Neuronal stem cell (in vitro differentiated cells): ENCODE measurements at regions not wholly inside any gene's neighbourhood (a gene's known extent, or its start where the extent isn't known, plus 50 kb on each side); places are given as distances from the start of the nearest gene placed in this dataset.

Experiments used
- DNase-seq: peaks from one replicate; pipeline ENCODE4 v3.0.0-alpha.2; 2013; ENCODE audit warnings: low spot score
- H2AFZ ChIP-seq: one replicate; pipeline ENCODE4 v1.6.1; 2013; ENCODE audit warnings: mild to moderate bottlenecking, low read length, inconsistent platforms
- H2AK5ac ChIP-seq: 2 replicates; pipeline ENCODE4 v1.6.1; 2013; ENCODE audit warnings: low read depth, mild to moderate bottlenecking, inconsistent platforms, low read length, moderate library complexity, mixed read lengths
- H2BK120ac ChIP-seq: 2 replicates; pipeline ENCODE4 v1.6.1; 2013; ENCODE audit warnings: low read depth, mild to moderate bottlenecking, inconsistent platforms, low read length, moderate library complexity, mixed read lengths
- H2BK12ac ChIP-seq: one replicate; pipeline ENCODE4 v1.6.1; 2013; ENCODE audit warnings: low read length, inconsistent platforms
- H2BK15ac ChIP-seq: 2 replicates; pipeline ENCODE4 v1.6.1; 2013; ENCODE audit warnings: mild to moderate bottlenecking, low read length, inconsistent platforms, mixed read lengths
- H2BK5ac ChIP-seq: one replicate; pipeline ENCODE4 v1.6.1; 2013; ENCODE audit warnings: inconsistent platforms, mild to moderate bottlenecking, low read length, moderate library complexity
- H3K14ac ChIP-seq: one replicate; pipeline ENCODE4 v1.6.1; 2013; ENCODE audit warnings: low read length, inconsistent platforms
- H3K18ac ChIP-seq: 2 replicates; pipeline ENCODE4 v1.6.1; 2013; ENCODE audit warnings: low read length, inconsistent platforms
- H3K23ac ChIP-seq: 2 replicates; pipeline ENCODE4 v1.6.1; 2013; ENCODE audit warnings: low read depth, mild to moderate bottlenecking, mixed read lengths, low read length, inconsistent platforms; ENCODE audit not compliant: poor library complexity
- H3K27ac ChIP-seq: replicated peaks from 3 replicates; pipeline ENCODE4 v1.5.1; 2013; ENCODE audit warnings: low read length, inconsistent platforms
- H3K27me3 ChIP-seq, 3 experiments: 2 replicates each; pipeline ENCODE4 v1.6.1; 2013; ENCODE audit warnings: low read length in 3 of 3, mild to moderate bottlenecking in 2 of 3, inconsistent platforms in 1 of 3, low read depth in 1 of 3, mixed read lengths in 1 of 3, moderate library complexity in 1 of 3; ENCODE audit not compliant: control insufficient read depth in 3 of 3, insufficient read depth in 3 of 3
- H3K36me3 ChIP-seq, 2 donors: replicated peaks in 1 of 2; 2 replicates each; pipeline ENCODE4 v1.6.1; 2013; ENCODE audit warnings: low read length in 2 of 2; ENCODE audit not compliant: control insufficient read depth in 2 of 2, insufficient read depth in 2 of 2
- H3K4ac ChIP-seq: 2 replicates; pipeline ENCODE4 v1.6.1; 2013; ENCODE audit warnings: inconsistent platforms, mild to moderate bottlenecking, low read length, moderate library complexity
- H3K4me1 ChIP-seq, 2 donors: 1 replicate in 1 of 2; 2 replicates in 1 of 2; pipeline ENCODE4 v1.6.1; 2013; ENCODE audit warnings: low read length in 2 of 2, low read depth in 1 of 2; ENCODE audit not compliant: control insufficient read depth in 2 of 2, insufficient read depth in 1 of 2
- H3K4me2 ChIP-seq: one replicate; pipeline ENCODE4 v1.6.1; 2013; ENCODE audit warnings: mild to moderate bottlenecking, low read length, inconsistent platforms; ENCODE audit not compliant: insufficient read depth, poor library complexity, severe bottlenecking
- H3K4me3 ChIP-seq, 2 donors: 2 replicates each; pipeline ENCODE4 v1.5.1; 2013; ENCODE audit warnings: low read length in 2 of 2, mild to moderate bottlenecking in 2 of 2, inconsistent platforms in 1 of 2, moderate library complexity in 1 of 2
- H3K79me1 ChIP-seq: one replicate; pipeline ENCODE4 v1.6.1; 2013; ENCODE audit warnings: low read depth, mild to moderate bottlenecking, inconsistent platforms, low read length, moderate library complexity
- H3K9ac ChIP-seq: one replicate; pipeline ENCODE4 v1.6.1; 2013; ENCODE audit warnings: mild to moderate bottlenecking, low read depth, low read length, inconsistent platforms; ENCODE audit not compliant: poor library complexity
- H3K9me3 ChIP-seq, 2 donors: replicated peaks in 1 of 2; 2 replicates each; pipeline versions ENCODE3 to v1.6.1; 2013; ENCODE audit warnings: low read length in 2 of 2, mild to moderate bottlenecking in 2 of 2, inconsistent platforms in 1 of 2, low read depth in 1 of 2, mixed read lengths in 1 of 2, moderate library complexity in 1 of 2; ENCODE audit not compliant: control insufficient read depth in 2 of 2, insufficient read depth in 1 of 2
- H4K8ac ChIP-seq: one replicate; pipeline ENCODE4 v1.6.1; 2013; ENCODE audit warnings: low read depth, mild to moderate bottlenecking, inconsistent platforms, low read length, moderate library complexity
- H4K91ac ChIP-seq: one replicate; pipeline ENCODE4 v1.6.1; 2013; ENCODE audit warnings: low read length, low read depth, mild to moderate bottlenecking, inconsistent platforms; ENCODE audit not compliant: poor library complexity
- WGBS, 2 donors: extraction: QIAGEN DNeasy Blood & Tissue Kit; methylation state at CpG; one replicate each; pipeline ENCODE4 v1.1.7; 2013; ENCODE audit warnings: missing lambda C conversion rate in 2 of 2, mixed read lengths in 1 of 2; ENCODE audit not compliant: insufficient read length in 2 of 2, insufficient replicate concordance in 1 of 2; ENCODE audit errors: extremely low coverage in 2 of 2; 5-methylcytosine and 5-hydroxymethylcytosine counted together

GRCh38 chr1:163796394-163796821, 474.7 kb downstream of the NUF2 start:
- Histone ChIP-seq H3K9ac (no peak overlapping the region), H2BK12ac (no peak overlapping the region), H3K14ac (no peak overlapping the region), H3K18ac (no peak overlapping the region), H2BK5ac (no peak overlapping the region), H3K79me1 (no peaks in the 10 kb centered on the region), H3K36me3 (no peaks in the 10 kb centered on the region), H3K4ac (no peak overlapping the region), H3K9me3 (no peaks in the 10 kb centered on the region), H3K4me3 (no peak overlapping the region), H3K4me2 (no peak overlapping the region), H3K27ac (no peak overlapping the region), H2BK15ac (no peak overlapping the region), H3K23ac (no peak overlapping the region), H2AK5ac (no peak overlapping the region), H2AFZ (no peak overlapping the region), H2BK120ac (no peak overlapping the region), H3K27me3 (peaks cover 0 to 3% (median 0%) of the 10 kb centered on the region in 3 experiments), H4K91ac (no peak overlapping the region), H3K4me1 (no peaks in the 10 kb centered on the region), H4K8ac (no peak overlapping the region)
- WGBS, 2 donors = no CpG with 5 or more reads among the region's 2 CpGs
- DNase-seq = no peak

- H4K91ac ChIP-seq = no peak overlapping the region
Observed at GRCh38 chr1:163797816-163798215, 476.1 kb downstream of the NUF2 start.

GRCh38 chr1:163799190-163799805, 477.5 kb downstream of the NUF2 start:
- Histone ChIP-seq H3K27ac (no peak overlapping the region), H3K18ac (no peak overlapping the region), H3K23ac (no peak overlapping the region), H3K9ac (no peak overlapping the region), H2AK5ac (no peak overlapping the region), H4K8ac (no peak overlapping the region), H4K91ac (no peak overlapping the region), H3K36me3 (no peaks in the 10 kb centered on the region), H3K4ac (no peak overlapping the region), H3K4me2 (no peak overlapping the region), H3K14ac (no peak overlapping the region), H3K4me3 (no peak overlapping the region), H2BK5ac (no peak overlapping the region), H3K9me3 (no peaks in the 10 kb centered on the region), H2BK15ac (no peak overlapping the region), H2BK120ac (no peak overlapping the region), H3K79me1 (no peaks in the 10 kb centered on the region), H2BK12ac (no peak overlapping the region), H3K4me1 (no peaks in the 10 kb centered on the region), H2AFZ (no peak overlapping the region), H3K27me3 (peaks cover 0 to 3% (median 0%) of the 10 kb centered on the region in 3 experiments)
- WGBS, 2 donors = no CpG with 5 or more reads among the region's 6 CpGs
- no peak for DNase-seq

More at GRCh38 chr1:163797816-163798215, 476.1 kb downstream of the NUF2 start:
- H3K36me3 ChIP-seq = no peaks in the 10 kb centered on the region
- H3K4ac ChIP-seq = no peak overlapping the region
- H3K4me1 ChIP-seq = no peaks in the 10 kb centered on the region
- no peak overlapping the region for H2BK15ac ChIP-seq
- no peak overlapping the region for H2BK120ac ChIP-seq
- H2AFZ ChIP-seq = no peak overlapping the region
- DNase-seq = no peak
- H3K18ac ChIP-seq = no peak overlapping the region
- H3K4me3 ChIP-seq = no peak overlapping the region
- no peak overlapping the region for H2AK5ac ChIP-seq
- no peaks in the 10 kb centered on the region for H3K9me3 ChIP-seq
- H2BK5ac ChIP-seq = no peak overlapping the region
- H3K23ac ChIP-seq = no peak overlapping the region
- H3K14ac ChIP-seq = no peak overlapping the region
- no peak overlapping the region for H2BK12ac ChIP-seq
- H3K27ac ChIP-seq = no peak overlapping the region
- H3K9ac ChIP-seq = no peak overlapping the region
- H4K8ac ChIP-seq = no peak overlapping the region
- H3K79me1 ChIP-seq = no peaks in the 10 kb centered on the region
- no peak overlapping the region for H3K4me2 ChIP-seq
- H3K27me3 ChIP-seq = peaks cover 0 to 3% (median 0%) of the 10 kb centered on the region in 3 experiments

- Histone ChIP-seq H2BK12ac (no peak overlapping the region), H3K79me1 (no peaks in the 10 kb centered on the region), H2AK5ac (no peak overlapping the region), H3K23ac (no peak overlapping the region), H3K4ac (no peak overlapping the region), H2BK15ac (no peak overlapping the region), H3K27ac (no peak overlapping the region), H2AFZ (no peak overlapping the region), H3K27me3 (no peaks in the 10 kb centered on the region), H2BK5ac (no peak overlapping the region), H3K9me3 (no peaks in the 10 kb centered on the region), H3K4me3 (no peak overlapping the region), H2BK120ac (no peak overlapping the region), H4K91ac (no peak overlapping the region), H3K36me3 (no peaks in the 10 kb centered on the region), H3K4me2 (no peak overlapping the region), H4K8ac (no peak overlapping the region), H3K9ac (no peak overlapping the region), H3K18ac (no peak overlapping the region), H3K14ac (no peak overlapping the region), H3K4me1 (no peaks in the 10 kb centered on the region)
- DNase-seq = no peak
- WGBS, 2 donors = no CpG with 5 or more reads among the region's 3 CpGs
Observed at GRCh38 chr1:163807331-163808049, 485.7 kb downstream of the NUF2 start.
